NCI-H1694 (cell line): ENCODE measurements at regions not wholly inside any gene's neighbourhood (a gene's known extent, or its start where the extent isn't known, plus 50 kb on each side); places are given as distances from the start of the nearest gene placed in this dataset.

Experiments
- DNase-seq: peaks from one replicate; lab custom pipeline; 2025; lab: John Stamatoyannopoulos, UW

- no peak for DNase-seq
Observed at GRCh38 chr9:118751077-118751847, 618.0 kb downstream of the BRINP1 start.

GRCh38 chr9:118751848-118752223, 617.4 kb downstream of the BRINP1 start:
- DNase-seq, result no peak

GRCh38 chr9:118761016-118761790, 608.0 kb downstream of the BRINP1 start:
- no peak for DNase-seq

- no peak for DNase-seq
Observed at GRCh38 chr9:118767571-118767970, 601.7 kb downstream of the BRINP1 start.

- DNase-seq, result no peak
Observed at GRCh38 chr9:118782790-118783463, 586.3 kb downstream of the BRINP1 start.

- DNase-seq, result no peak
Observed at GRCh38 chr9:118784033-118784432, 585.2 kb downstream of the BRINP1 start.

GRCh38 chr9:118785456-118785855, 583.8 kb downstream of the BRINP1 start:
- no peak for DNase-seq

GRCh38 chr9:118786877-118787276, 582.4 kb downstream of the BRINP1 start:
- no peak for DNase-seq

- DNase-seq, result no peak
Observed at GRCh38 chr9:118809160-118809625, 560.0 kb downstream of the BRINP1 start.

GRCh38 chr9:118829334-118829733, 539.9 kb downstream of the BRINP1 start:
- DNase-seq, result no peak

GRCh38 chr9:118832371-118832770, 536.9 kb downstream of the BRINP1 start:
- no peak for DNase-seq

- DNase-seq, result no peak
Observed at GRCh38 chr9:118836891-118837290, 532.3 kb downstream of the BRINP1 start.

GRCh38 chr9:118871531-118871930, 497.7 kb downstream of the BRINP1 start:
- DNase-seq, result no peak

- DNase-seq, result no peak
Observed at GRCh38 chr9:118882684-118883083, 486.6 kb downstream of the BRINP1 start.

GRCh38 chr9:118883411-118883810, 485.8 kb downstream of the BRINP1 start:
- DNase-seq, result no peak

GRCh38 chr9:118891213-118891612, 478.0 kb downstream of the BRINP1 start:
- DNase-seq, result no peak

- DNase-seq, result peak; percentile 29
Observed at GRCh38 chr9:118896324-118897000, 472.8 kb downstream of the BRINP1 start.

- DNase-seq, result no peak
Observed at GRCh38 chr9:118918180-118918579, 451.1 kb downstream of the BRINP1 start.

- DNase-seq, result no peak
Observed at GRCh38 chr9:118928722-118929121, 440.5 kb downstream of the BRINP1 start.

GRCh38 chr9:118929287-118929686, 439.9 kb downstream of the BRINP1 start:
- DNase-seq, result no peak

GRCh38 chr9:118931941-118932340, 437.3 kb downstream of the BRINP1 start:
- DNase-seq, result no peak

GRCh38 chr9:118938581-118938980, 430.7 kb downstream of the BRINP1 start:
- no peak for DNase-seq
